CD4-positive, alpha-beta T cell (primary cell): ENCODE measurements at regions not wholly inside any gene's neighbourhood (a gene's known extent, or its start where the extent isn't known, plus 50 kb on each side); places are given as distances from the start of the nearest gene placed in this dataset.
"Not testable (repeated sequence)": the region's sequence is repeated elsewhere in the genome, so short reads cannot be mapped to it uniquely, and the experiment has no call there.

ENCODE experiments used
- ATAC-seq: fragments of 200-7000 bp; cut with Tn5 transposase; one replicate; pipeline ENCODE4 v1.10.0; 2022; ENCODE audit warnings: mild to moderate bottlenecking; ENCODE audit not compliant: poor library complexity
- CTCF ChIA-PET: fragments of 350-600 bp; sonication (Branson Sonifier 250); formaldehyde crosslinking; loops from one replicate; lab custom pipeline; 2021; ENCODE audit warnings: antibody characterized with exemption, inconsistent platforms; lab: Charles Lee
- POLR2A ChIA-PET: fragments of 350-600 bp; sonication (Branson Sonifier 250); formaldehyde crosslinking; loops from one replicate; lab custom pipeline; 2021; ENCODE audit warnings: antibody characterized with exemption, inconsistent platforms; lab: Charles Lee
- DNase-seq, 14 experiments: peaks; one replicate each; pipeline ENCODE4 v3.0.0-alpha.2; 2013 to 2020; ENCODE audit warnings: mixed read lengths in 2 of 14
- H3K27ac ChIP-seq, 2 donors: one replicate each; pipeline versions ENCODE4 v1.5.1 to v1.7.0; 2013; ENCODE audit warnings: low read length in 2 of 2, low read depth in 1 of 2, mild to moderate bottlenecking in 1 of 2
- H3K27me3 ChIP-seq, 2 experiments: 1 replicate in 1 of 2; 2 replicates in 1 of 2; pipeline versions ENCODE4 v1.6.1 to v1.7.0; 2013; ENCODE audit warnings: low read length in 2 of 2, control low read depth in 1 of 2, mild to moderate bottlenecking in 1 of 2, moderate library complexity in 1 of 2; ENCODE audit not compliant: insufficient read depth in 2 of 2, control insufficient read depth in 1 of 2
- H3K36me3 ChIP-seq: one replicate; pipeline ENCODE4 v1.6.1; 2013; ENCODE audit warnings: low read length, control low read depth; ENCODE audit not compliant: insufficient read depth
- H3K4me1 ChIP-seq: one replicate; pipeline ENCODE4 v1.6.1; 2013; ENCODE audit warnings: low read length, control low read depth; ENCODE audit not compliant: insufficient read depth
- H3K4me3 ChIP-seq: one replicate; pipeline ENCODE4 v1.5.1; 2013; ENCODE audit warnings: mild to moderate bottlenecking, low read length, moderate library complexity
- H3K9me3 ChIP-seq, 2 experiments: 1 replicate in 1 of 2; 2 replicates in 1 of 2; pipeline versions ENCODE4 v1.6.1 to v1.7.0; 2013; ENCODE audit warnings: low read length in 2 of 2, mild to moderate bottlenecking in 2 of 2, control low read depth in 1 of 2, moderate library complexity in 1 of 2; ENCODE audit not compliant: control insufficient read depth in 1 of 2, insufficient read depth in 1 of 2
- H3K27ac Mint-ChIP-seq: one replicate; pipeline ENCODE4 v1.8.0; 2020; ENCODE audit warnings: mixed read lengths
- H3K27me3 Mint-ChIP-seq: one replicate; pipeline ENCODE4 v1.8.0; 2021; ENCODE audit warnings: mixed read lengths
- H3K36me3 Mint-ChIP-seq: one replicate; pipeline ENCODE4 v1.8.0; 2021; ENCODE audit warnings: low read depth, mixed read lengths
- H3K4me1 Mint-ChIP-seq: one replicate; pipeline ENCODE4 v1.8.0; 2021; ENCODE audit warnings: low read depth, mixed read lengths
- H3K4me3 Mint-ChIP-seq: one replicate; pipeline ENCODE4 v1.8.0; 2020; ENCODE audit warnings: mild to moderate bottlenecking, mixed read lengths
- H3K9me3 Mint-ChIP-seq: one replicate; pipeline ENCODE4 v1.8.0; 2020; ENCODE audit warnings: mixed read lengths
- CTCF ChIP-seq: fragments of 200-600 bp; IDR thresholded peaks from one replicate; pipeline ENCODE4 v1.8.0; 2022; ENCODE audit warnings: antibody characterized with exemption, mild to moderate bottlenecking
- intact Hi-C, 2 experiments: fragments of 100-400 bp; cut with DNase I in 1 of 2; cut with micrococcal nuclease in 1 of 2; formaldehyde crosslinking; loops; one replicate each; pipeline versions ENCODE4 v1.15.1 to v1.9.0; 2023 to 2025; cut with DNase I, micrococcal nuclease

GRCh38 chr3:35263477-35263876, 375.8 kb upstream of the ARPP21 start:
- no peak for TF ChIP-seq CTCF
- H3K27ac ChIP-seq = no peak overlapping the region
- Mint-ChIP-seq H3K4me3 (no peak overlapping the region), H3K36me3 (no peaks in the 10 kb centered on the region), H3K27ac (no peak overlapping the region), H3K9me3 (peaks cover 3% of the 10 kb centered on the region), H3K27me3 (no peaks in the 10 kb centered on the region), H3K4me1 (no peaks in the 10 kb centered on the region)
- DNase-seq = no peak
- intact Hi-C loops = no loop called here
- ChIA-PET POLR2A (no interaction called here), CTCF (no interaction called here)
- H3K9me3 ChIP-seq = peaks cover 0 to 3% of the 10 kb centered on the region in 2 experiments
- H3K27me3 ChIP-seq = no peaks in the 10 kb centered on the region
- no peak overlapping the region for H3K4me3 ChIP-seq
- H3K4me1 ChIP-seq = no peaks in the 10 kb centered on the region
- no peak for ATAC-seq
- no peaks in the 10 kb centered on the region for H3K36me3 ChIP-seq

- H3K27ac Mint-ChIP-seq, H3K9me3 Mint-ChIP-seq, DNase-seq, H3K4me3 Mint-ChIP-seq, H3K27me3 Mint-ChIP-seq, H3K36me3 Mint-ChIP-seq, intact Hi-C loops, H3K36me3 ChIP-seq, ATAC-seq, CTCF ChIA-PET, H3K4me1 Mint-ChIP-seq, POLR2A ChIA-PET, H3K4me3 ChIP-seq, H3K4me1 ChIP-seq, H3K27me3 ChIP-seq, H3K27ac ChIP-seq, H3K9me3 ChIP-seq: not testable (repeated sequence)
Observed at GRCh38 chr3:35266065-35266464, 373.3 kb upstream of the ARPP21 start.

- CTCF ChIA-PET = no interaction called here
Observed at GRCh38 chr3:35275768-35276167, 363.6 kb upstream of the ARPP21 start.

More at GRCh38 chr3:35275768-35276167, 363.6 kb upstream of the ARPP21 start:
- no peaks in the 10 kb centered on the region for H3K36me3 Mint-ChIP-seq
- POLR2A ChIA-PET = no interaction called here
- Histone ChIP-seq H3K27ac (no peak overlapping the region), H3K36me3 (no peaks in the 10 kb centered on the region), H3K4me3 (no peak overlapping the region), H3K9me3 (peaks cover 9 to 16% of the 10 kb centered on the region in 2 experiments), H3K4me1 (no peaks in the 10 kb centered on the region), H3K27me3 (no peaks in the 10 kb centered on the region)
- intact Hi-C loops = no loop called here
- no peak for ATAC-seq
- peaks cover 23% of the 10 kb centered on the region for H3K9me3 Mint-ChIP-seq
- peaks cover 5% of the 10 kb centered on the region for H3K27me3 Mint-ChIP-seq
- H3K27ac Mint-ChIP-seq = no peak overlapping the region
- H3K4me1 Mint-ChIP-seq = no peaks in the 10 kb centered on the region
- DNase-seq = no peak
- no peak for TF ChIP-seq CTCF
- no peak overlapping the region for H3K4me3 Mint-ChIP-seq
